ENCODE measurements at regions not wholly inside any gene's neighbourhood (a gene's known extent, or its start where the extent isn't known, plus 50 kb on each side); places are given as distances from the start of the nearest gene placed in this dataset.

GRCh38 chr14:95597784-95598211 lies 62.9 kb downstream of the GLRX5 start:
- no peaks in the 10 kb centered on the region for H3K27me3 ChIP-seq (ENCODE audit: control insufficient read depth, insufficient read depth, low read length)
- no peaks in the 10 kb centered on the region for H3K9me3 ChIP-seq (ENCODE audit: control insufficient read depth, insufficient read depth, low read length)
- peak; percentile 22 to 94 (median 50) for DNase-seq (ENCODE audit: low read depth in 4 of 6, low spot score in 6 of 6)
- H3K27ac ChIP-seq (ENCODE audit: low read depth, low read length): no peak overlapping the region
- 2% methylated on average over 19 of the region's 20 CpGs for WGBS (ENCODE audit: insufficient coverage)
- peaks cover 12% of the 10 kb centered on the region for H3K4me1 ChIP-seq (ENCODE audit: control insufficient read depth, insufficient read depth, low read length)
- H3K36me3 ChIP-seq (ENCODE audit: control insufficient read depth, insufficient read depth, low read length): no peaks in the 10 kb centered on the region
- no peak overlapping the region for H3K4me3 ChIP-seq (ENCODE audit: low read depth, low read length)

GRCh38 chr14:95601650-95602049 lies 66.8 kb downstream of the GLRX5 start:
- Histone ChIP-seq H3K9me3 (ENCODE audit: control insufficient read depth, insufficient read depth, low read length) (no peaks in the 10 kb centered on the region), H3K27me3 (ENCODE audit: control insufficient read depth, insufficient read depth, low read length) (no peaks in the 10 kb centered on the region), H3K36me3 (ENCODE audit: control insufficient read depth, insufficient read depth, low read length) (no peaks in the 10 kb centered on the region), H3K4me3 (ENCODE audit: low read depth, low read length) (no peak overlapping the region), H3K27ac (ENCODE audit: low read depth, low read length) (no peak overlapping the region), H3K4me1 (ENCODE audit: control insufficient read depth, insufficient read depth, low read length) (peaks cover 12% of the 10 kb centered on the region)
- 46% methylated on average over 3 of the region's 3 CpGs for WGBS (ENCODE audit: insufficient coverage)
- DNase-seq (ENCODE audit: low read depth in 4 of 6, low spot score in 6 of 6): no peak

GRCh38 chr14:95603415-95603814 lies 68.6 kb downstream of the GLRX5 start:
- H3K9me3 ChIP-seq (ENCODE audit: control insufficient read depth, insufficient read depth, low read length): no peaks in the 10 kb centered on the region
- DNase-seq (ENCODE audit: low read depth in 4 of 6, low spot score in 6 of 6): no peak
- H3K4me1 ChIP-seq (ENCODE audit: control insufficient read depth, insufficient read depth, low read length): no peaks in the 10 kb centered on the region
- no peak overlapping the region for H3K4me3 ChIP-seq (ENCODE audit: low read depth, low read length)
- H3K36me3 ChIP-seq (ENCODE audit: control insufficient read depth, insufficient read depth, low read length): no peaks in the 10 kb centered on the region
- no peaks in the 10 kb centered on the region for H3K27me3 ChIP-seq (ENCODE audit: control insufficient read depth, insufficient read depth, low read length)
- WGBS (ENCODE audit: insufficient coverage): 100% methylated on average over 1 of the region's 2 CpGs
- H3K27ac ChIP-seq (ENCODE audit: low read depth, low read length): no peak overlapping the region

GRCh38 chr14:95606266-95606665 lies 71.4 kb downstream of the GLRX5 start:
- Histone ChIP-seq H3K9me3 (ENCODE audit: control insufficient read depth, insufficient read depth, low read length) (no peaks in the 10 kb centered on the region), H3K4me3 (ENCODE audit: low read depth, low read length) (no peak overlapping the region), H3K4me1 (ENCODE audit: control insufficient read depth, insufficient read depth, low read length) (no peaks in the 10 kb centered on the region), H3K36me3 (ENCODE audit: control insufficient read depth, insufficient read depth, low read length) (no peaks in the 10 kb centered on the region), H3K27me3 (ENCODE audit: control insufficient read depth, insufficient read depth, low read length) (no peaks in the 10 kb centered on the region), H3K27ac (ENCODE audit: low read depth, low read length) (no peak overlapping the region)
- DNase-seq (ENCODE audit: low read depth in 4 of 6, low spot score in 6 of 6): no peak
- 100% methylated on average over 1 of the region's 2 CpGs for WGBS (ENCODE audit: insufficient coverage)

DNA sequence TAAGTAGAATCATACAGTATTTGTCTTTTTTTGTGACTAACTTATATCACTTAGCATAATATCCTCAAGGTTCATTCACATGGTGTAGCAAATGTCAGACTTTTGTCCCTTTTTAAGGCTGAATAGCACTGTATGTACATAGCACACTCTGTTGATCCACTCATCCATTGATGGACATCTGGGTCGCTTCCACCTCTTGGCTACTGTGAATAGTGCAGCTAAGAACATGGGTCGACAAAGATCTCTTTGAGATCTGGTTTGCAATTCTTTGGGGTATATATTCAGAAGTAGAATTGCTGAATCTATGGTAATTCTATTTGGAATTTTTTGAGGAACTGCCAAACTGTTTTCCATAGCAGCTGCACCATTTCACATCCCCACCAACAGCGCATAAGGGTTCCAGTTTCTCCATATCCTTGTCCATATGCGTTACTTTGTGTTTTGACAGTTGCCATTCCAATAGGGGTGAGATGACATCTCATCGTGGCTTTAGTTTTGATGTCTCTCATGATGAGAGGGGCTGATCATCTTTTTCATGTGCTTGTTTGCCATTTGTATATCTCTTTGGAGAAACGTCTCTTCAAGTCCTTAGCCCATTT lies 73.9 kb downstream of the GLRX5 start:
- WGBS (ENCODE audit: insufficient coverage): 94% methylated on average over 2 of the region's 6 CpGs
- H3K27me3 ChIP-seq (ENCODE audit: control insufficient read depth, insufficient read depth, low read length): no peaks in the 10 kb centered on the region
- no peaks in the 10 kb centered on the region for H3K36me3 ChIP-seq (ENCODE audit: control insufficient read depth, insufficient read depth, low read length)

GRCh38 chr14:95609398-95609990 lies 74.6 kb downstream of the GLRX5 start:
- DNase-seq (ENCODE audit: low read depth in 4 of 6, low spot score in 6 of 6): peak in 3 of 6 donors; percentile 23 to 88 (median 67)
- H3K36me3 ChIP-seq (ENCODE audit: control insufficient read depth, insufficient read depth, low read length): no peaks in the 10 kb centered on the region
- H3K27ac ChIP-seq (ENCODE audit: low read depth, low read length): no peak overlapping the region
- 65% methylated on average over 3 of the region's 7 CpGs for WGBS (ENCODE audit: insufficient coverage)
- no peaks in the 10 kb centered on the region for H3K4me1 ChIP-seq (ENCODE audit: control insufficient read depth, insufficient read depth, low read length)
- no peaks in the 10 kb centered on the region for H3K27me3 ChIP-seq (ENCODE audit: control insufficient read depth, insufficient read depth, low read length)
- no peak overlapping the region for H3K4me3 ChIP-seq (ENCODE audit: low read depth, low read length)
- no peaks in the 10 kb centered on the region for H3K9me3 ChIP-seq (ENCODE audit: control insufficient read depth, insufficient read depth, low read length)

More for the DNA sequence above, 73.9 kb downstream of the GLRX5 start:
- H3K4me1 ChIP-seq (ENCODE audit: control insufficient read depth, insufficient read depth, low read length): no peaks in the 10 kb centered on the region
- no peak overlapping the region for H3K4me3 ChIP-seq (ENCODE audit: low read depth, low read length)
- DNase-seq (ENCODE audit: low read depth in 4 of 6, low spot score in 6 of 6): peak in 1 of 6 donors; percentile 88
- no peaks in the 10 kb centered on the region for H3K9me3 ChIP-seq (ENCODE audit: control insufficient read depth, insufficient read depth, low read length)
- no peak overlapping the region for H3K27ac ChIP-seq (ENCODE audit: low read depth, low read length)

DNA sequence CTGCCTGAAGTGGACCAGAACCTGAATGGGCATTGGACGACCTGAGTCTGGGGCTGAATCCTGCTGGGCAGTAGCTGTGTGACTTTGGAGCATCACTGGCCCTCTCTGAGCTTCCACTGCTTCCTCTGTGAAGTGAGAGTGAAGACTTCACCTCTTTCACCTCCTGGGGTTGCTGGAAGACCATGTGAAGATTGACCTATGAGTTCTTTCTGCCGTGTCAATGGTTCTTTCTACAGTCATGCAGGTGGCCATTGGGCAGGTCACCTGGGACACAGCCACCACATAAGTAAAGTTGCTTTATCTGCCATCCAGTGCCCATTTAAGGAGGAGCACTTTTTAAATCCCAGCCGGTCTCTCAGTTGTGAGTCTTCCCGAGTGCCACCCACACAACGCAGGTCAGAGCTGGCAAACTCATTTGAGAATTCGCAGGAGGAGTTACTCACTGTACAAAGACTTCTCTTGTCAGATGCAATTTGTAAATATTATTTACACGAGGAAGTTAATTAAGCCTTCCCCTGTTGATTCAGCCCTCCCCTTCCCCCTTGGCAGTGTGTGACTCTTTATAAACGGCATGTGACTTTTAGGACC lies 74.8 kb upstream of the TCL1B start:
- Histone ChIP-seq H3K4me1 (ENCODE audit: control insufficient read depth, insufficient read depth, low read length) (no peaks in the 10 kb centered on the region), H3K27me3 (ENCODE audit: control insufficient read depth, insufficient read depth, low read length) (no peaks in the 10 kb centered on the region)
- whole genome bisulfite sequencing (ENCODE audit: insufficient coverage): 66% methylated on average over 3 of the region's 8 CpGs

GRCh38 chr14:95614349-95614748 lies 71.9 kb upstream of the TCL1B start:
- Histone ChIP-seq H3K36me3 (ENCODE audit: control insufficient read depth, insufficient read depth, low read length) (no peaks in the 10 kb centered on the region), H3K4me3 (ENCODE audit: low read depth, low read length) (no peak overlapping the region), H3K27ac (ENCODE audit: low read depth, low read length) (no peak overlapping the region), H3K9me3 (ENCODE audit: control insufficient read depth, insufficient read depth, low read length) (no peaks in the 10 kb centered on the region), H3K4me1 (ENCODE audit: control insufficient read depth, insufficient read depth, low read length) (no peaks in the 10 kb centered on the region), H3K27me3 (ENCODE audit: control insufficient read depth, insufficient read depth, low read length) (no peaks in the 10 kb centered on the region)
- 86% methylated on average over 4 of the region's 5 CpGs for WGBS (ENCODE audit: insufficient coverage)
- DNase-seq (ENCODE audit: low read depth in 4 of 6, low spot score in 6 of 6): no peak

More for the DNA sequence above, 74.8 kb upstream of the TCL1B start:
- no peaks in the 10 kb centered on the region for H3K36me3 ChIP-seq (ENCODE audit: control insufficient read depth, insufficient read depth, low read length)
- H3K27ac ChIP-seq (ENCODE audit: low read depth, low read length): no peak overlapping the region
- no peaks in the 10 kb centered on the region for H3K9me3 ChIP-seq (ENCODE audit: control insufficient read depth, insufficient read depth, low read length)
- no peak for DNase-seq (ENCODE audit: low read depth in 4 of 6, low spot score in 6 of 6)
- H3K4me3 ChIP-seq (ENCODE audit: low read depth, low read length): no peak overlapping the region

DNA sequence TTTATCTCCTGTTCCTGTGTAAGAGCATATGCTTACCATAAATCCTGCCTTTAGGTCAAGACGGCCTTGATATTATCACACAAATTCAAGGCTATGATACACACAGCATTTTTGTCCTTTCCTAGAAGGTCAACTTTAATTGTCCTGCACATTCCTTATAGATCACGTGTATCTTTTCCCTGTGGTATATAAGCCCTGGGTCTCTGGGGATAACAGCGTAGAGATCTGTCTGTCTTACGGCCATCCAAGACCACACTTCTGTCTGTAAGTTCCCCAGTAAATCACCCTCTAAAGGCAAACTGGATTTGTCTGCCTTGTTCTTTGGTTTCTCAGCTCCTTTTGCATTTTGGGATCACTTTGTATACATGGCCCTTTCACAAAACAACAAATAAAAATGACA lies 69.5 kb upstream of the TCL1B start:
- H3K27ac ChIP-seq (ENCODE audit: low read depth, low read length): no peak overlapping the region
- no peak overlapping the region for H3K4me3 ChIP-seq (ENCODE audit: low read depth, low read length)
- no peaks in the 10 kb centered on the region for H3K4me1 ChIP-seq (ENCODE audit: control insufficient read depth, insufficient read depth, low read length)
- H3K27me3 ChIP-seq (ENCODE audit: control insufficient read depth, insufficient read depth, low read length): no peaks in the 10 kb centered on the region
- WGBS (ENCODE audit: insufficient coverage): 67% methylated on average over 3 of the region's 4 CpGs
- H3K9me3 ChIP-seq (ENCODE audit: control insufficient read depth, insufficient read depth, low read length): no peaks in the 10 kb centered on the region
- H3K36me3 ChIP-seq (ENCODE audit: control insufficient read depth, insufficient read depth, low read length): no peaks in the 10 kb centered on the region
- no peak for DNase-seq (ENCODE audit: low read depth in 4 of 6, low spot score in 6 of 6)
